GM18502 (cell line): ENCODE measurements at regions not wholly inside any gene's neighbourhood (a gene's known extent, or its start where the extent isn't known, plus 50 kb on each side); places are given as distances from the start of the nearest gene placed in this dataset.
"Not testable (repeated sequence)": the region's sequence is repeated elsewhere in the genome, so short reads cannot be mapped to it uniquely, and the experiment has no call there.

ENCODE experiments used
- ATAC-seq: cut with Tn5 transposase; IDR thresholded peaks from one replicate; pipeline ENCODE4 v1.9.1; 2021; ENCODE audit warnings: mild to moderate bottlenecking; ENCODE audit not compliant: unreplicated experiment, poor library complexity

- no peak for ATAC-seq
Observed at GRCh38 chr1:58929671-58930325, 146.0 kb upstream of the JUN start.

DNA sequence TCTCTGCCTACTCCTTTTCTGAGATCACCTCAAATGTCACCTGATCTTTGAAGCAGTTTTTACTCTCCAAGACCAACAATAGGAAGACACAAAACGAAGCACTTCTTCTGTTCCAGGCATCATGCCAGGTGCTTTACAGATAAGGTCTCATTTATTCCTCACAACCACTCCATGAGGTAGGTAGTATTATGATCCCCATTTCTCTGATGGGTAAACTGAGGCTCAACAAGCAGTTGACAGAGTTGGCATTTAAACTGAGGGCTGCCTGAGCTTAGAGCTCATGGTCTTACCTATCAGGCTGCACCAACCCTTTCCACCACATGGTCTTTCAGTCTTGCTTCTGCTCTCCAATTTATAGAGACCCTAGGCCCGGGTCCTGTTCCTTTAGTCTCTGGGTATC lies 147.2 kb upstream of the JUN start:
- no peak for ATAC-seq

DNA sequence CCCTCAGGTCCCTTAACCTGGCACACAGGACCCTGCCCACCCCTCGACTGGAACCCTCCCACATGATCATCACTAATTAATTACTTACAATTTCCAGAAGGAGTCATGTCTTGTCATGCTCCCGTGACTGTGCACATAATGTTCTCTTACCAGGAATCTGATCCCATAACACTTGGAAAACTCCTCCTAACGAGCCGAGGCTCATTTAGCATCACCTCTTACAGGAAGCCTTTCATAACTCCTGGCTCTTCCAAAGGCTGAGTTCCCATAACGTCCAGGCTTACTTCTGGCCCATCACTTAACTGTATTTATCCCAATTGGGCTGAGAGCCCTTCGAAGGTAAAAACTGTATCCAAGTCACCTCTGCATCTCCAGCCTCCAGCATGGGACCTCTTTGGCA lies 147.9 kb upstream of the JUN start:
- ATAC-seq: no peak

DNA sequence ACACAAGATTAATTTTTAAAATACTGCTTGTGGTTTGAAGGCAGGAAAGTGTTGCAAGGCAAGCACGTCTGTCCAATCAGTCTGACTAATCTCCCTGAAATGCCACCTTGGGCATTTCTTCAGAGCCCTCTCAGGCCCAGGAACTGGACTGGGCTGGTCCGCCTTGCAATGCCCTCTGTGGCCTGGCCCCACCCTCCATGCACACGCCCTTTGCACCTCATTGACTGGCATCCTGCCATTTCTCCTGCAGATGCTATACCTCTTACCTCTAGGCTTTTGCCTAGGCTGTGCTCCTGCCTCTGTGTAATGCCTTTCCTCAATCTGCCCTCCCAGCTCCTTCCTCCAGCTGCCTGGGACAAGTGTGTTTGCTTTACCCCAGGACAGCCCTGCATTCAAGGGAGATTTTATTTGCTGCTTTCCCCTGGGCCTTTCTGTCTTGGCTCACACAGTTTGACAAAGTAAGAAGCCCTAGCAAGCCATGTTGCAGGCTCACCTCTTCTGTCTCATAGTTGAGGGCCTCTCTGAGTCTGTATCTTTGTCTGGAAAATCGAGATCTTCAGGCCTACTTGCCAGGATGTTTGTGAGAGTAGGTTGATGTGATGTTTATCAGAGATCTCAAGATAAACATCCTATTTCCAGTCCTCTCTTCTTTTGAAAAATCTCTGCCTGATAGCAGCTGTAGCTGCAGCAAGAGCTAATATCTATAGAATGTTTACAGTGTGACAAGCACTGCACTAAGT lies 149.2 kb upstream of the JUN start:
- ATAC-seq: no peak

DNA sequence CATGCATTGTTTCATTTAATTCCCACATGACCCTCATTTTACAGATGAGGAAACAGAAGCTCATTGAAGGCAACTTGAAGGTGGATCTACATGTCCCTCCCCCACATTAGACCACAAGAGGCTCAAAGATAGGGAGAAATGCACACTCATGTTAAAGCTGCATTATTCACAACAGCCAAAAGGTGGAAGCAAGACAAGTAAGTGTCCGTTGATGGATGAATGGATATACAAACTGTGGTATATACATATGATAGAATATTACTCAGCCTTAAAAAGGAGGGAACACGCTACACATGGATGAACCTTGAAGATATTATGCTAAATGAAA lies 149.7 kb upstream of the JUN start:
- ATAC-seq: no peak

GRCh38 chr1:58934706-58935105 lies 150.9 kb upstream of the JUN start:
- ATAC-seq: no peak

DNA sequence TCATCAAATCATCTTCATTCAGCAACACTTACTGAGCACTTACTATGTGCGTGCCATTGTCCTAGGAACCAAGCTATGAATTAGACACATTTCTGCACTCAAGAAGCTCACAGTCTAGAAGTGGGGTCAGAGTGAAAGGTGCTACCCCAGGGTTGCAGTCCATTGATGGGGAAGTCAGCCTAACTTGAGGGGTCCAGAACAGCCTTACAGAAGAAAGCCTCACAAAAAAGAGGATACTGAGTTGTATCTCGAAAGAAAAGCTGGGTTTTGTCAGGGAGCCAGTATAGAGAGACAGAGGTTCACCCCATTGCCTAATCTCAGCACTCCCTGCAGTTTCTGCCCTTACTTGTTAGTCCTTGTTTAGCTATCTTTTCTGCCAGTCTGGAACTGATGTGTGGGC lies 153.1 kb upstream of the JUN start:
- ATAC-seq: no peak

DNA sequence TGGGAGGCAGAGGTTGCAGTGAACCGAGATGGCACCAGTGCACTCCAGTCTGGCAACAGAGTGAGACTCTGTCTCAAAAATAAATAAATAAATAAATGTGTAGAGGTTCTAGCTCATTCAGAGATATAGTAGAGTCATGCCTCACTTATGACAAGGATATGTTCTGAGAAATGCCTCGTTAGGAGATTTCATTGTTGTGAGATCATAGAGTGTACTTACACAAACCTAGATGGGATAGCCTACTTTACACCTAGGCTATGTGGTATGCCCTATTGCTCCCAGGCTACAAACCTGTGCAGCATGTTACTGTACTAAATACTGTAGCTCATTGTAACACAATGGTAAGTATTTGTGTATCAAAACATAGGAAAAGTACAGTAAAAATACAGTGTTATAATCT lies 155.3 kb upstream of the JUN start:
- ATAC-seq: no peak

GRCh38 chr1:58939666-58940370 lies 156.0 kb upstream of the JUN start:
- no peak for ATAC-seq

- no peak for ATAC-seq
Observed at GRCh38 chr1:58941471-58942289, 157.8 kb upstream of the JUN start.

GRCh38 chr1:58942759-58943191 lies 158.9 kb upstream of the JUN start:
- ATAC-seq: no peak

DNA sequence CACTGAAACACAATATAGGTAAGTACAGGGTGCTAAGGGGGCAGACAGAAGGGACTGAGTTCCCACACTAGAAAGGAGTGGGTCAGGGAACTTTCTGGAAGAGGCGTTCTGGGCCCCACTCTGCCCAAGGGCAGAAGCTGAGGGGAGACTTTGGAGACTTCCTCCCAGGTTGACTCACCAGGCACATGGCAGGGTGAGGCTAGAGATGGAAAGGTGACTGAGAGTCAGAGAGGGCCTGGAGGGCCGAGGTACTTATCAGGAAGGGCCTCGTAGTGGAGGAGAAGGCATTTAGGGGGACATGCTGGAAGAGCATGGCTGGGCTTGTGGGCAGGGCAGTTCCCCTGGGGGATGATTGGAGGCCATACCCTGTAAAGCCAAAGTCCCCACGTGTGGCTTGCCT lies 159.9 kb upstream of the JUN start:
- ATAC-seq: no peak

- no peak for ATAC-seq
Observed at GRCh38 chr1:58944439-58944838, 160.6 kb upstream of the JUN start.

GRCh38 chr1:58946390-58946789 lies 162.5 kb upstream of the JUN start:
- ATAC-seq: no peak

GRCh38 chr1:58948671-58949070 lies 164.8 kb upstream of the JUN start:
- ATAC-seq: no peak

DNA sequence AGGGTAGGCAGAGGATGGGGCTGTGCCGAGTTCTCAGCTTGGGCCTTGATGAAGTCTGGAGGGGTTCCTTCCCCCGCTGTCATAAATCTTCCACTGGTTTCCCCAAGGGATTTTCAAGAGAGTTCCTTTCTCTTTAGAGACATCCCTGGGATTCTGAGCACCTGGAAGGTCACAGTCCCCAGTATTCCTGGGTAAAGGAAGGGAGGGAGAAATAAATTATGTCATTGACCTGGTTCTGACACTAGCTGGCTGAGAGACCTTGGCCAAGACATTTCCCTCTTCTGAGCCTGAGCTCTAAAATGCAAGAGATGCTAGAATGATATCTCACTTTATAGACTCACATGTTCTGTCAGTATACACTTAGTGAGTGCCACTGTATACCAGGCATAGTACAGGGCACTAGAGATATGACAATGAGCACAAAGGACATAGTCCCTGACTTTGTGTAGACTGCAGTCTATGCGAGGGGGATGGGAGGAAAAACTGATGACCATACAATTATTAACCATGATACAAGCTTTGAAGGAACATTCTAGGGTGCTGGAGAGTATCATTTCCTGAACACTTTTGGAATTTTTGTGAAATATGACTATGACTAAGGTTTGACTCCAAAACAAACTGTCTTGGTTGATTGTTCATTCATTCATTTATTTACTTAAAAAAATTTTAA lies 165.8 kb upstream of the JUN start:
- ATAC-seq: no peak

DNA sequence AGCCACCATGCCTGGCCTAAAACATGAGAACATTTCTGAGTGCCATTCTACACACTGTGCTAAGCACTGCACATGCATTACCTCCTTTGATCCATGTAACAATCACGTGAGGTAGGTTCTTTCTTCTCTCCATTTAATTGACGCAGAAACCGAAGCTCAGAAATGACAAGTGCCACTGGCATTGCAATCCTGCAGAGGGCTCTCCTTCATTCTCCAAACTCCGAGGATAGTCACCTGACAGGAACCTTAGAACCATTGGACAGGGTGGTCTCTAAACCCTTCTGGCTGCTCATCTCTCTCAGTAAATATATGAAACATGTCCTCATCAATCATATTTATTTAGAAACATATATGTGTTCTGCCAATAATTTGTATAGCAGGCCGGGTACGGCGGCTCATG lies 167.1 kb upstream of the JUN start:
- ATAC-seq: no peak

DNA sequence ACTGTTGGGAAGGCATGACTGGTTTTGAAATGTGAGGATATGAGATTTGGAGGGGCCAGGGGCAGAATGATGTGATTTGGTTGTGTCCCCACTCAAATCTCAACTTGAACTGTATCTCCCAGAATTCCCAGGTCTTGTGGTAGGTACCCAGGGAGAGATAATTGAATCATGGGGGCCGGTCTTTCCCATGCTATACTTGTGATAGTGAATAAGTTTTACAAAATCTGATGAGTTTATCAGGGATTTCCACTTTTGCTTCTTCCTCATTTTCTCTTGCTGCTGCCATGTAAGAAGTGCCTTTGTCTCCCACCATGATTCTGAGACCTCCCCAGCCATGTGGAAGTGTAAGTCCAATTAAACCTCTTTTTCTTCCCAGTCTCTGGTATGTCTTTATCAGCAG lies 170.1 kb upstream of the JUN start:
- ATAC-seq: not testable (repeated sequence)

DNA sequence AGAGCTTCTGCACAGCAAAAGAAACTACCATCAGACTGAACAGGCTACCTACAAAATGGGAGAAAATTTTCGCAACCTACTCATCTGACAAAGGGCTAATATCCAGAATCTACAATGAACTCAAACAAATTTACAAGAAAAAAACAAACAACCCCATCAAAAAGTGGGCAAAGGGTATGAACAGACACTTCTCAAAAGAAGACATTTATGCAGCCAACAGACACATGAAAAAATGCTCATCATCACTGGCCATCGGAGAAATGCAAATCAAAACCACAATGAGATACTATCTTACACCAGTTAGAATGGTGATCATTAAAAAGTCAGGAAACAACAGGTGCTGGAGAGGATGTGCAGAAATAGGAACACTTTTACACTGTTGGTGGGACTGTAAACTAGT lies 179.4 kb upstream of the JUN start:
- not testable (repeated sequence) for ATAC-seq

DNA sequence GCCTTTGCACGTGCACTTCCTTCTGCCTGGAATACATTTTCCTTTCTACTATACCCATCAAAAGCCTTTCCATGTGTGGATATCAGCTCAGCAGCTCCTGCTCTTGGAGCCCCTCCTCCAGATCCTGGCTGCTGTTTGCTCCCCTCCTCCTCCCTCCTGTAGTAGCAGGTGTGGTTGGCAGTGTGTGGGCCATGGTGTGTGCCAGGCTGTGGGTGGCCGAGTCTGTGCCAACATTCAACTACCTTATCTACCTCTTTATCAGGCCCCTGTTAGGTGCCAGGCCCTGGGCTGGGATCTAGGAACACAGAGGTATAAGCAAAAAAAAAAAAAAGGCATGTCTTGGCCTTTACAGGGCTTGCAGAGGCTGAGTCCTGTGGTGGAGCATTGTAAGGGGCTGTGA lies 180.6 kb upstream of the JUN start:
- no peak for ATAC-seq
